PC-3 (cell line): ENCODE measurements at regions not wholly inside any gene's neighbourhood (a gene's known extent, or its start where the extent isn't known, plus 50 kb on each side); places are given as distances from the start of the nearest gene placed in this dataset.

Source experiments
- EZH2 ChIP-seq: fragments of 300-600 bp; sonication (generic); IDR thresholded peaks from one replicate; pipeline ENCODE4 v1.6.1; 2017; ENCODE audit warnings: antibody characterized with exemption, mild to moderate bottlenecking, low read length; ENCODE audit not compliant: unreplicated experiment
- EZH2phosphoT487 ChIP-seq: fragments of 300-600 bp; sonication (generic); IDR thresholded peaks from 2 replicates; pipeline ENCODE4 v1.6.1; 2018; ENCODE audit warnings: mild to moderate bottlenecking, antibody characterized with exemption, low read length, borderline replicate concordance
- TF ChIP-seq, protein P1 (sequence below): fragments of 300-600 bp; sonication (generic); conservative IDR thresholded peaks from 2 replicates; pipeline ENCODE4 v1.5.1; 2017; ENCODE audit warnings: antibody characterized with exemption, low read depth, mild to moderate bottlenecking, low read length

GRCh38 chr7:46259947-46260346 is 338.9 kb upstream of the IGFBP3 start:
- TF ChIP-seq, protein P1, sequence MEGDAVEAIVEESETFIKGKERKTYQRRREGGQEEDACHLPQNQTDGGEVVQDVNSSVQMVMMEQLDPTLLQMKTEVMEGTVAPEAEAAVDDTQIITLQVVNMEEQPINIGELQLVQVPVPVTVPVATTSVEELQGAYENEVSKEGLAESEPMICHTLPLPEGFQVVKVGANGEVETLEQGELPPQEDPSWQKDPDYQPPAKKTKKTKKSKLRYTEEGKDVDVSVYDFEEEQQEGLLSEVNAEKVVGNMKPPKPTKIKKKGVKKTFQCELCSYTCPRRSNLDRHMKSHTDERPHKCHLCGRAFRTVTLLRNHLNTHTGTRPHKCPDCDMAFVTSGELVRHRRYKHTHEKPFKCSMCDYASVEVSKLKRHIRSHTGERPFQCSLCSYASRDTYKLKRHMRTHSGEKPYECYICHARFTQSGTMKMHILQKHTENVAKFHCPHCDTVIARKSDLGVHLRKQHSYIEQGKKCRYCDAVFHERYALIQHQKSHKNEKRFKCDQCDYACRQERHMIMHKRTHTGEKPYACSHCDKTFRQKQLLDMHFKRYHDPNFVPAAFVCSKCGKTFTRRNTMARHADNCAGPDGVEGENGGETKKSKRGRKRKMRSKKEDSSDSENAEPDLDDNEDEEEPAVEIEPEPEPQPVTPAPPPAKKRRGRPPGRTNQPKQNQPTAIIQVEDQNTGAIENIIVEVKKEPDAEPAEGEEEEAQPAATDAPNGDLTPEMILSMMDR: no peak
- TF ChIP-seq EZH2: no peak
- TF ChIP-seq EZH2phosphoT487: no peak
